ENCODE measurements at regions not wholly inside any gene's neighbourhood (a gene's known extent, or its start where the extent isn't known, plus 50 kb on each side); places are given as distances from the start of the nearest gene placed in this dataset.

DNA sequence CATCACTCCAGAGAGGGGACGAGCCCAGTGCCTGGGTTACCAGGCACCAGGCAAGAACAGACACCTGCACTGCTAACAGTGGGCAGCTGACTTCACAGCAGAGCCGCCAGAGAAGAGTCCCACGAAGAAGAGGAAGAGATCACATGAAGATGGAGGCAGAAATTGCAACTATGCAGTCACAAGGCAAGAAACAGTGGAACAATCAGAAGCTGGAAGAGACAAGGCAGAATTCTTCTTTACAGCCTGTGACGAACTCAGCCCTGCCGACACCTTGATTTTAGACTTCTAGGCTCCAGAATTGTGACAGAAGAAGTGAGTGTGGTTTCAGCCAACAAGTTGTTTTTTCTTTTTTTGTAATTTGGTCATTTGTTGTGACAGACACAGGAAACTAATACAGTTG lies 59.2 kb downstream of the IL12A start:
- no peak for DNase-seq
- TF ChIP-seq, protein P1, sequence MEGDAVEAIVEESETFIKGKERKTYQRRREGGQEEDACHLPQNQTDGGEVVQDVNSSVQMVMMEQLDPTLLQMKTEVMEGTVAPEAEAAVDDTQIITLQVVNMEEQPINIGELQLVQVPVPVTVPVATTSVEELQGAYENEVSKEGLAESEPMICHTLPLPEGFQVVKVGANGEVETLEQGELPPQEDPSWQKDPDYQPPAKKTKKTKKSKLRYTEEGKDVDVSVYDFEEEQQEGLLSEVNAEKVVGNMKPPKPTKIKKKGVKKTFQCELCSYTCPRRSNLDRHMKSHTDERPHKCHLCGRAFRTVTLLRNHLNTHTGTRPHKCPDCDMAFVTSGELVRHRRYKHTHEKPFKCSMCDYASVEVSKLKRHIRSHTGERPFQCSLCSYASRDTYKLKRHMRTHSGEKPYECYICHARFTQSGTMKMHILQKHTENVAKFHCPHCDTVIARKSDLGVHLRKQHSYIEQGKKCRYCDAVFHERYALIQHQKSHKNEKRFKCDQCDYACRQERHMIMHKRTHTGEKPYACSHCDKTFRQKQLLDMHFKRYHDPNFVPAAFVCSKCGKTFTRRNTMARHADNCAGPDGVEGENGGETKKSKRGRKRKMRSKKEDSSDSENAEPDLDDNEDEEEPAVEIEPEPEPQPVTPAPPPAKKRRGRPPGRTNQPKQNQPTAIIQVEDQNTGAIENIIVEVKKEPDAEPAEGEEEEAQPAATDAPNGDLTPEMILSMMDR (IDR thresholded peaks at IDR 0.05) = no peak
- H3K27me3 ChIP-seq = no peaks in the 10 kb centered on the region
- ATAC-seq = peak in 2 of 4 donors; percentile 23 to 36
- no peak for FAIRE-seq
- no peak overlapping the region for H3K27ac ChIP-seq
- no peak overlapping the region for H3K4me3 ChIP-seq
- no peaks in the 10 kb centered on the region for H3K36me3 ChIP-seq
- no peaks in the 10 kb centered on the region for H3K9me3 ChIP-seq
- intact Hi-C loops (cut with DNase I) = no loop called here
- no peaks in the 10 kb centered on the region for H3K4me1 ChIP-seq
- WGBS, 2 donors = 91 to 97% methylated on average over 5 of the region's 5 CpGs

DNA sequence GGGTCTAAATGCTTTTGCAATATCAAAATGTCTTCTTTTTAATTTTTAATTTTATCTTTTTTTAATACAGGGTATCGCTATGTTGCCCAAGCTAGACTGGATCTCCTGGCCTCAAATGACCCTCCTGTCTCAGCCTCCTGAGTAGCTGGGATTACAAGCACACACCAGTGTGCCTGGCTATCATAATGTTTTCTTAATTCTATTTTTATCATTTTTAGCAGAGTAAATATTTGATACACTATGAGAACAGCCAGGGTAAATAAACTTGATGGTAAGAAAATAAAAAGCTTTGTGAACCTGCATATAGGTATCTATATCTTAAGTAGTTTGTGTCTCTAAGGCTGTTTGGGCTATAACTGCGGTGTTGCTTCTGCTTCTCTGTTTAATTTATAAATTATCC lies 60.4 kb downstream of the IL12A start:
- no peak overlapping the region for H3K4me3 ChIP-seq
- FAIRE-seq (no peak), ATAC-seq (peak; percentile 25 to 75 (median 58)), DNase-seq (no peak)
- intact Hi-C loops (cut with DNase I) = no loop called here
- TF ChIP-seq, protein P1 (IDR thresholded peaks at IDR 0.05) = no peak
- H3K27ac ChIP-seq = no peak overlapping the region
- H3K4me1 ChIP-seq = no peaks in the 10 kb centered on the region
- H3K36me3 ChIP-seq = no peaks in the 10 kb centered on the region
- WGBS, 2 donors = 38 to 44% methylated on average over 2 of the region's 2 CpGs
- no peaks in the 10 kb centered on the region for H3K27me3 ChIP-seq
- no peaks in the 10 kb centered on the region for H3K9me3 ChIP-seq

DNA sequence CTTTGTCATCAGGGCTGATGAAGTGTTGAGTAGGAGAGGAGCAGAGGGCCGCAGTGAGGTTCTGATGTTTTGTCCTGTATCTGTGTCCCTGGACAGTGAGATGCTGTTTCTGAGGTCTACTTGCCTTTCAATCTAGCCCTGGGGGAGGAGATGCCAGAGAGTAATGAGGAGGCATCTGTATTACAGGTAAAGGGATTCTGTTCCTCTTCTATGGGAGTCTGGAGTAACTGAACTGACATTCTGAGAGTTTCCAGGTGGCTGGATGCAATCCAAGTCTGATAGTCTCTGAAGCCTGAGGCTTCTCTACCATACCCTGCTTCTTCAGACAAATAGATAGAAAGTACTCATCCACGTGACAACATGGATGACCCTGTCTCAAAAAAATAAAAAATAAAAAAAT lies 60.9 kb downstream of the IL12A start:
- intact Hi-C loops (cut with DNase I) = no loop called here
- FAIRE-seq = no peak
- Histone ChIP-seq H3K27ac (no peak overlapping the region), H3K4me3 (no peak overlapping the region), H3K27me3 (no peaks in the 10 kb centered on the region), H3K4me1 (no peaks in the 10 kb centered on the region), H3K36me3 (no peaks in the 10 kb centered on the region), H3K9me3 (no peaks in the 10 kb centered on the region)
- peak in 2 of 4 donors; percentile 22 to 43 for ATAC-seq
- no peak for DNase-seq
- WGBS, 2 donors = 50 to 60% methylated on average over 2 of the region's 2 CpGs
- TF ChIP-seq, protein P1 (IDR thresholded peaks at IDR 0.05) = no peak

DNA sequence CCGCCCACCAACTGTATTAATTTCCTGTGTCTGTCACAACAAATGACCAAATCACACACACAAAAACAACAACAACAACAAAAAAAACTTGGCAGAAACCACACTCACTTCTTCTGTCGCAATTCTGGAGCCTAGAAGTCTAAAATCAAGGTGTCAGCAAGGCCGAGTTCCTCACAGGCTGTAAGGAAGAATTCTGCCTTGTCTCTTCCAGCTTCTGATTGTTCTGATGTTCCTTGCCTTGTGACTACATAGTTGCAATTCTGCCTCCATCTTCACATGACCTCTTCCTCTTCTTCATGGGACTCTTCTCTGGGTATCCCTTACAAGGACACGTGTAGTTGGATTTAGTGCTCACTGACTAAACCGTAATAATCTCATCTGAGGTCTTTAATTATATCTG lies 61.4 kb downstream of the IL12A start:
- intact Hi-C loops (cut with DNase I) = no loop called here
- WGBS, 2 donors = 70 to 74% methylated on average over 5 of the region's 5 CpGs
- Histone ChIP-seq H3K4me1 (no peaks in the 10 kb centered on the region), H3K9me3 (no peaks in the 10 kb centered on the region), H3K4me3 (no peak overlapping the region), H3K36me3 (no peaks in the 10 kb centered on the region), H3K27ac (no peak overlapping the region), H3K27me3 (no peaks in the 10 kb centered on the region)
- ATAC-seq = peak in 2 of 4 donors; percentile 26 to 61
- TF ChIP-seq, protein P1 (IDR thresholded peaks at IDR 0.05) = no peak
- FAIRE-seq = no peak
- DNase-seq = no peak

DNA sequence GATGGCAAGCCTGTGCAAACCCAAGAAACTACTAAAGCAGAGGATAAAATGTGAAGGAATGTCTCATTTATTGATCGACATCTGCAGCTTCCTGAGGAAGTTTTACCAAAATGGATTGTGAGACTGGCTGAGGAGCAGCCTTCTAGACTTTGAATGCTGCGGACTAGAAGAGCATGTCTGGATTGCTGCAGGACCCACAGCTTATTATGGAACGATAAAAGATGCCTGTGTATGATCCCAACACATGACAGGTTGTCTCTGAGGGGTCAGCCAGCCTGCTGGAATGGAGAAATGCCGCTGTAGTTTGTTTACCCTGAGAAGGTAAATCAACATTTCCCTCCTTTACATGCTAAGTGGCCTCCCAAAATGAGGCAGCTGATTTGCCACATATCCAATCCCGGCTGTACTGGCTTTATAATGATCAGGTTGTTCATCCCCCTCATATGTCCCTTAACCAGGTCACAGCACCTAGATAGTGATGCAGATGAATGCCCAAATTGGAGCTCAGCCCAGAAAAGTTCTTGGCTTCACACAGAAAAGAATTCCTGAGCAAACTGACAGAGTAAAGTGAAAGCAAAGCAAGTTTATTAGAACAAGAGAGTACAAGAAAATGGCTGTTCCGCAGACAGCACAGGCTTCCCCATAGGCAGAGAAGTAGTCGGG lies 63.9 kb downstream of the IL12A start:
- no peaks in the 10 kb centered on the region for H3K36me3 ChIP-seq
- FAIRE-seq (no peak), ATAC-seq (peak; percentile 20 to 68 (median 41)), DNase-seq (peak in 1 of 6 donors; percentile 3)
- no peaks in the 10 kb centered on the region for H3K27me3 ChIP-seq
- TF ChIP-seq, protein P1 (IDR thresholded peaks at IDR 0.05) = no peak
- peak overlapping the region in 1 of 4 donors; percentile 13 for H3K27ac ChIP-seq
- intact Hi-C loops (cut with DNase I) = no loop called here
- no peak overlapping the region for H3K4me3 ChIP-seq
- no peaks in the 10 kb centered on the region for H3K4me1 ChIP-seq
- H3K9me3 ChIP-seq = no peaks in the 10 kb centered on the region
- WGBS, 2 donors = 40 to 43% methylated on average over 7 of the region's 7 CpGs

All from pancreas (tissue), 10 donors.